ENCODE measurements at regions not wholly inside any gene's neighbourhood (a gene's known extent, or its start where the extent isn't known, plus 50 kb on each side); places are given as distances from the start of the nearest gene placed in this dataset.

- Histone ChIP-seq H4K20me1 (ENCODE audit: low read depth) (no peaks in the 10 kb centered on the region), H3F3A (ENCODE audit: low read depth) (no peaks in the 10 kb centered on the region), H3K79me2 (ENCODE audit: low read depth) (no peaks in the 10 kb centered on the region), H3K27ac (no peak overlapping the region), H2AFZ (replicated peaks) (no peak overlapping the region), H3K9me3 (ENCODE audit: low read depth) (no peaks in the 10 kb centered on the region), H3K36me3 (no peaks in the 10 kb centered on the region), H3K27me3 (no peaks in the 10 kb centered on the region), H3K4me3 (no peak overlapping the region), H3K4me2 (no peak overlapping the region), H3K4me1 (peaks cover 3% of the 10 kb centered on the region), H3K9ac (no peak overlapping the region)
- no peaks in the 10 kb centered on the region for H3K9me3 Mint-ChIP-seq
- no peak overlapping the region for H3K4me3 Mint-ChIP-seq
- no peaks in the 10 kb centered on the region for H3K36me3 Mint-ChIP-seq
- H3K4me1 Mint-ChIP-seq: peaks cover 6% of the 10 kb centered on the region
- DNase-seq (ENCODE audit: low spot score): no peak
- peak; percentile 35 for TF ChIP-seq CTCF (IDR thresholded peaks at IDR 0.05)
- TF ChIP-seq EZH2phosphoT487 (IDR thresholded peaks at IDR 0.05): no peak
- peaks cover 3% of the 10 kb centered on the region for H3K27me3 Mint-ChIP-seq (ENCODE audit: insufficient read depth, low read depth)
- no peak overlapping the region for H3K27ac Mint-ChIP-seq
Measured at GRCh38 chr11:39724404-39724803, 1735.0 kb downstream of the LRRC4C start.

- H3K27ac ChIP-seq: no peak overlapping the region
- H2AFZ ChIP-seq (replicated peaks): no peak overlapping the region
- no peak overlapping the region for H3K4me2 ChIP-seq
- TF ChIP-seq EZH2phosphoT487 (IDR thresholded peaks at IDR 0.05) (no peak), EZH2 (IDR thresholded peaks at IDR 0.05) (no peak), CTCF (IDR thresholded peaks at IDR 0.05) (no peak)
- Mint-ChIP-seq H3K27ac (no peak overlapping the region), H3K4me3 (no peak overlapping the region), H3K4me1 (no peaks in the 10 kb centered on the region), H3K9me3 (no peaks in the 10 kb centered on the region), H3K36me3 (no peaks in the 10 kb centered on the region), H3K27me3 (ENCODE audit: insufficient read depth, low read depth) (peaks cover 2% of the 10 kb centered on the region)
- no peaks in the 10 kb centered on the region for H3K79me2 ChIP-seq (ENCODE audit: low read depth)
- no peak overlapping the region for H3K9ac ChIP-seq
- H3K27me3 ChIP-seq: no peaks in the 10 kb centered on the region
- H3K36me3 ChIP-seq: no peaks in the 10 kb centered on the region
- H4K20me1 ChIP-seq (ENCODE audit: low read depth): no peaks in the 10 kb centered on the region
- H3K4me3 ChIP-seq: no peak overlapping the region
- DNase-seq (ENCODE audit: low spot score): no peak
- no peaks in the 10 kb centered on the region for H3F3A ChIP-seq (ENCODE audit: low read depth)
- no peaks in the 10 kb centered on the region for H3K9me3 ChIP-seq (ENCODE audit: low read depth)
- H3K4me1 ChIP-seq: no peaks in the 10 kb centered on the region
Measured at GRCh38 chr11:39712581-39712980, 1746.9 kb downstream of the LRRC4C start.

GRCh38 chr11:39690856-39691255 lies 1768.6 kb downstream of the LRRC4C start:
- H2AFZ ChIP-seq (replicated peaks): no peak overlapping the region
- no peak overlapping the region for H3K4me2 ChIP-seq
- no peak overlapping the region for H3K9ac ChIP-seq
- no peaks in the 10 kb centered on the region for H3K79me2 ChIP-seq (ENCODE audit: low read depth)
- no peaks in the 10 kb centered on the region for H4K20me1 ChIP-seq (ENCODE audit: low read depth)
- no peaks in the 10 kb centered on the region for H3K27me3 Mint-ChIP-seq (ENCODE audit: insufficient read depth, low read depth)
- H3K4me3 Mint-ChIP-seq: no peak overlapping the region
- H3K4me1 ChIP-seq: no peaks in the 10 kb centered on the region
- H3K4me1 Mint-ChIP-seq: no peaks in the 10 kb centered on the region
- no peak overlapping the region for H3K27ac Mint-ChIP-seq
- no peaks in the 10 kb centered on the region for H3K27me3 ChIP-seq
- H3K9me3 Mint-ChIP-seq: no peaks in the 10 kb centered on the region
- no peak overlapping the region for H3K4me3 ChIP-seq
- no peaks in the 10 kb centered on the region for H3F3A ChIP-seq (ENCODE audit: low read depth)
- TF ChIP-seq CTCF (IDR thresholded peaks at IDR 0.05) (no peak), EZH2phosphoT487 (IDR thresholded peaks at IDR 0.05) (no peak), EZH2 (IDR thresholded peaks at IDR 0.05) (no peak)
- no peak overlapping the region for H3K27ac ChIP-seq
- H3K36me3 ChIP-seq: no peaks in the 10 kb centered on the region
- DNase-seq (ENCODE audit: low spot score): no peak
- H3K36me3 Mint-ChIP-seq: no peaks in the 10 kb centered on the region
- no peaks in the 10 kb centered on the region for H3K9me3 ChIP-seq (ENCODE audit: low read depth)

All from neural progenitor cell (in vitro differentiated cells).